GM12878 (cell line): ENCODE measurements at regions not wholly inside any gene's neighbourhood (a gene's known extent, or its start where the extent isn't known, plus 50 kb on each side); places are given as distances from the start of the nearest gene placed in this dataset.

ENCODE experiments used
- EZH2 ChIP-seq: IDR thresholded peaks from 2 replicates; pipeline ENCODE4 v1.6.1; 2012; ENCODE audit warnings: low read depth, mild to moderate bottlenecking, control low read depth, inconsistent platforms, low read length, borderline replicate concordance; ENCODE audit not compliant: control insufficient read depth
- IRF3 ChIP-seq: fragments of 450-650 bp; IDR thresholded peaks from 2 replicates; pipeline ENCODE4 v1.6.1; 2014; ENCODE audit warnings: mild to moderate bottlenecking
- NRF1 ChIP-seq: conservative IDR thresholded peaks from 2 replicates; pipeline ENCODE4 v1.6.1; 2011; ENCODE audit warnings: mild to moderate bottlenecking, low read depth, low read length, improper control_type of control experiment
- RAD21 ChIP-seq: IDR thresholded peaks from 2 replicates; pipeline ENCODE4 v1.6.1; 2011; ENCODE audit warnings: mild to moderate bottlenecking, low read depth, low read length, moderate library complexity; ENCODE audit not compliant: insufficient read depth
- RCOR1 ChIP-seq: conservative IDR thresholded peaks from 2 replicates; pipeline ENCODE4 v1.6.1; 2012; ENCODE audit warnings: low read depth, low read length, improper control_type of control experiment
- YBX1 ChIP-seq: fragments of 450-650 bp; IDR thresholded peaks from 2 replicates; pipeline ENCODE4 v1.6.1; 2016; ENCODE audit warnings: antibody characterized with exemption
- ZBTB40 ChIP-seq: fragments of 450-650 bp; IDR thresholded peaks from 2 replicates; pipeline ENCODE4 v1.6.1; 2016; ENCODE audit warnings: mild to moderate bottlenecking, moderate library complexity, borderline replicate concordance
- TF ChIP-seq, protein P1 (sequence below): IDR thresholded peaks from 2 replicates; pipeline ENCODE4 v1.6.1; 2011; ENCODE audit warnings: low read depth, mild to moderate bottlenecking, low read length, moderate library complexity, borderline replicate concordance; ENCODE audit errors: extremely low read depth
- TF ChIP-seq, protein P2 (sequence below), 3 experiments: IDR thresholded peaks in 2 of 3; conservative IDR thresholded peaks in 1 of 3; 2 replicates each; pipeline ENCODE4 v1.5.1; 2011; ENCODE audit warnings: low read depth in 3 of 3, low read length in 3 of 3, mild to moderate bottlenecking in 3 of 3, control low read depth in 2 of 3, moderate library complexity in 2 of 3, inconsistent platforms in 1 of 3, mixed read lengths in 1 of 3; ENCODE audit not compliant: control insufficient read depth in 2 of 3, insufficient read depth in 1 of 3; ENCODE audit errors: extremely low read depth in 1 of 3
- TF ChIP-seq, protein P3 (sequence below): IDR thresholded peaks from 2 replicates; pipeline ENCODE4 v1.6.1; 2012; ENCODE audit warnings: low read depth, low read length, improper control_type of control experiment

GRCh38 chr14:82911930-82912329 lies 1378.3 kb upstream of the SEL1L start:
- no peak for TF ChIP-seq NRF1
- TF ChIP-seq, protein P1, sequence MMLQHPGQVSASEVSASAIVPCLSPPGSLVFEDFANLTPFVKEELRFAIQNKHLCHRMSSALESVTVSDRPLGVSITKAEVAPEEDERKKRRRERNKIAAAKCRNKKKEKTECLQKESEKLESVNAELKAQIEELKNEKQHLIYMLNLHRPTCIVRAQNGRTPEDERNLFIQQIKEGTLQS, result no peak
- no peak for TF ChIP-seq RAD21
- TF ChIP-seq, protein P2, sequence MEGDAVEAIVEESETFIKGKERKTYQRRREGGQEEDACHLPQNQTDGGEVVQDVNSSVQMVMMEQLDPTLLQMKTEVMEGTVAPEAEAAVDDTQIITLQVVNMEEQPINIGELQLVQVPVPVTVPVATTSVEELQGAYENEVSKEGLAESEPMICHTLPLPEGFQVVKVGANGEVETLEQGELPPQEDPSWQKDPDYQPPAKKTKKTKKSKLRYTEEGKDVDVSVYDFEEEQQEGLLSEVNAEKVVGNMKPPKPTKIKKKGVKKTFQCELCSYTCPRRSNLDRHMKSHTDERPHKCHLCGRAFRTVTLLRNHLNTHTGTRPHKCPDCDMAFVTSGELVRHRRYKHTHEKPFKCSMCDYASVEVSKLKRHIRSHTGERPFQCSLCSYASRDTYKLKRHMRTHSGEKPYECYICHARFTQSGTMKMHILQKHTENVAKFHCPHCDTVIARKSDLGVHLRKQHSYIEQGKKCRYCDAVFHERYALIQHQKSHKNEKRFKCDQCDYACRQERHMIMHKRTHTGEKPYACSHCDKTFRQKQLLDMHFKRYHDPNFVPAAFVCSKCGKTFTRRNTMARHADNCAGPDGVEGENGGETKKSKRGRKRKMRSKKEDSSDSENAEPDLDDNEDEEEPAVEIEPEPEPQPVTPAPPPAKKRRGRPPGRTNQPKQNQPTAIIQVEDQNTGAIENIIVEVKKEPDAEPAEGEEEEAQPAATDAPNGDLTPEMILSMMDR (IDR thresholded peaks at IDR 0.05 in 2 of 3, conservative IDR thresholded peaks at IDR 0.05 in 1 of 3; ENCODE audit: control insufficient read depth in 2 of 3, extremely low read depth in 1 of 3, insufficient read depth in 1 of 3, low read depth in 3 of 3, low read length in 3 of 3), result no peak
- no peak for TF ChIP-seq ZBTB40
- TF ChIP-seq RCOR1, result no peak
- TF ChIP-seq YBX1, result no peak
- TF ChIP-seq EZH2, result no peak
- TF ChIP-seq, protein P3, sequence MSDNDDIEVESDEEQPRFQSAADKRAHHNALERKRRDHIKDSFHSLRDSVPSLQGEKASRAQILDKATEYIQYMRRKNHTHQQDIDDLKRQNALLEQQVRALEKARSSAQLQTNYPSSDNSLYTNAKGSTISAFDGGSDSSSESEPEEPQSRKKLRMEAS, result no peak
- no peak for TF ChIP-seq IRF3
